ENCODE measurements at regions not wholly inside any gene's neighbourhood (a gene's known extent, or its start where the extent isn't known, plus 50 kb on each side); places are given as distances from the start of the nearest gene placed in this dataset.

DNA sequence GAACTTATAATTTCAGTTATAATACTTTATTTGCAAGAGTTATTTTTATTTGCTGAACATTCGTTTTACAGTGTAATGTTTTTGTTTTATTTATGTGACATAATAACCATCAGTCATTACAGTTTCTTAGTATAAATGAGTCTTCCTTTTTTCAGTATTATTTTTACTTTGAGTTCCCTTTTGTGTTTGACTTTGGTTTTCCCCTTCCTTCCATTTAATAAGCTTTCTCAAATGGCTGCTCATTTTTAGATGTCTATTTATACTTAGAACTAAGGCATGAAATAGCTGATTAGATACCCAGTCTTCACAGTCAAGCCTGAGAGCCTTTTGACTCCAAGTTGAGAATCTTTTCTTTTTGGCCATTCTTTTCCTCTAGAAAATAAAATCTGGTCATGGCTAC is 404.5 kb downstream of the LRFN5 start:
- TF ChIP-seq, protein P1, sequence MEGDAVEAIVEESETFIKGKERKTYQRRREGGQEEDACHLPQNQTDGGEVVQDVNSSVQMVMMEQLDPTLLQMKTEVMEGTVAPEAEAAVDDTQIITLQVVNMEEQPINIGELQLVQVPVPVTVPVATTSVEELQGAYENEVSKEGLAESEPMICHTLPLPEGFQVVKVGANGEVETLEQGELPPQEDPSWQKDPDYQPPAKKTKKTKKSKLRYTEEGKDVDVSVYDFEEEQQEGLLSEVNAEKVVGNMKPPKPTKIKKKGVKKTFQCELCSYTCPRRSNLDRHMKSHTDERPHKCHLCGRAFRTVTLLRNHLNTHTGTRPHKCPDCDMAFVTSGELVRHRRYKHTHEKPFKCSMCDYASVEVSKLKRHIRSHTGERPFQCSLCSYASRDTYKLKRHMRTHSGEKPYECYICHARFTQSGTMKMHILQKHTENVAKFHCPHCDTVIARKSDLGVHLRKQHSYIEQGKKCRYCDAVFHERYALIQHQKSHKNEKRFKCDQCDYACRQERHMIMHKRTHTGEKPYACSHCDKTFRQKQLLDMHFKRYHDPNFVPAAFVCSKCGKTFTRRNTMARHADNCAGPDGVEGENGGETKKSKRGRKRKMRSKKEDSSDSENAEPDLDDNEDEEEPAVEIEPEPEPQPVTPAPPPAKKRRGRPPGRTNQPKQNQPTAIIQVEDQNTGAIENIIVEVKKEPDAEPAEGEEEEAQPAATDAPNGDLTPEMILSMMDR (IDR thresholded peaks at IDR 0.05): no peak
- intact Hi-C loops (cut with micrococcal nuclease): loop anchor here (1.0 to 2.0 kb wide), 4 partner anchors 10 to 212 kb away; no protein-coding TSS in a partner anchor
- ATAC-seq (ENCODE audit: low read depth) (peak; percentile 58), DNase-seq (no peak)
- H3K36me3 Mint-ChIP-seq (ENCODE audit: low read depth): peaks cover 2% of the 10 kb centered on the region
- peak overlapping the region; percentile 79 for H3K27ac Mint-ChIP-seq
- peak overlapping the region; percentile 13 for H3K4me3 Mint-ChIP-seq
- no peaks in the 10 kb centered on the region for H3K9me3 Mint-ChIP-seq
- peaks cover 31% of the 10 kb centered on the region for H3K4me1 Mint-ChIP-seq
- ChIA-PET CTCF (no interaction called here), POLR2A (interaction anchor here (0.8 to 1.3 kb wide), 3 partner anchors 17 to 29 kb away, joined by 3 to 5 read pairs (median 3); no protein-coding TSS in a partner anchor)
- H3K27me3 Mint-ChIP-seq: no peaks in the 10 kb centered on the region

DNA sequence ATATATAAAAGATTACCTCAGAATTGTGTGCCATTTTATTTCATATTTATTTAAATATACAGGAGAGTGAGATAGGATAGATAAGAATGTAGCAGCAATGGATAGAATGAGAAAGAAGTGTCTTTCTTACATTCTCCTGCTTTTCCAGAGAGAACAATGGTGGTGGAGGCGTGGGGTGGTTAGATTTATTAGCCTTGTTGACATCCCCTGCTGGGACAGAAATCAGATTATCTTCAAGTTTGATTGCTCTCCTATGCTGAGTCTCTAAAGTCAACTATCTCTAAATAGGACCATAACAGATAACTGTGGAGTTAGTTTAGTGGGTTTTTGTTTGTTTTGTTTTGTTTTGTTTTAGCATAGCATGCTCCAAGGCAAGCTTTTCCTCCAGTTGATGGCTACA is 397.6 kb downstream of the LRFN5 start:
- intact Hi-C loops (cut with micrococcal nuclease): no loop called here
- H3K27ac Mint-ChIP-seq: no peak overlapping the region
- POLR2A ChIA-PET: no interaction called here
- H3K9me3 Mint-ChIP-seq: no peaks in the 10 kb centered on the region
- H3K4me1 Mint-ChIP-seq: no peaks in the 10 kb centered on the region
- H3K36me3 Mint-ChIP-seq (ENCODE audit: low read depth): no peaks in the 10 kb centered on the region
- TF ChIP-seq, protein P1 (IDR thresholded peaks at IDR 0.05): no peak
- DNase-seq (no peak), ATAC-seq (ENCODE audit: low read depth) (no peak)
- H3K4me3 Mint-ChIP-seq: no peak overlapping the region
- H3K27me3 Mint-ChIP-seq: no peaks in the 10 kb centered on the region
- CTCF ChIA-PET: no interaction called here

DNA sequence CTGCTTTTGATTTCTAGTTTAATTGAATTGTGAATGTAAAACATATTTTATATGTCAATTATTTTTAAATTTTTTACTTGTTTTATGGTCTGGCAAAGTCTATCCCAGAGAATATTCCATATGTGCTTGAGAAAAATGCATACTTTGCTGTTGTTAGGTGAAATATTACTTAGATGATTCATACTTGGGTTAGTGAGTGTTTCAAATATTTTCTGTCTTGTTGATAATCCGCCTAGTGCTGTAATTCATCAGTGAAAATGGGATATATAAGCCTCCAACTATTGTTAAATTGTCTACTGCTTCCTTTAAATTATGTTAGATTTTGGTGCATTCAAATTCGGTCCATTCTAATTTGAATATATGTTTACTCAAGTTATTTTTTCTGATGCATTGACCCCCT is 395.5 kb downstream of the LRFN5 start:
- Mint-ChIP-seq H3K36me3 (ENCODE audit: low read depth) (no peaks in the 10 kb centered on the region), H3K4me1 (no peaks in the 10 kb centered on the region), H3K4me3 (no peak overlapping the region), H3K27ac (no peak overlapping the region), H3K9me3 (no peaks in the 10 kb centered on the region), H3K27me3 (no peaks in the 10 kb centered on the region)
- ChIA-PET POLR2A (no interaction called here), CTCF (no interaction called here)
- intact Hi-C loops (cut with micrococcal nuclease): no loop called here
- TF ChIP-seq, protein P1 (IDR thresholded peaks at IDR 0.05): no peak
- ATAC-seq (ENCODE audit: low read depth) (no peak), DNase-seq (no peak)

DNA sequence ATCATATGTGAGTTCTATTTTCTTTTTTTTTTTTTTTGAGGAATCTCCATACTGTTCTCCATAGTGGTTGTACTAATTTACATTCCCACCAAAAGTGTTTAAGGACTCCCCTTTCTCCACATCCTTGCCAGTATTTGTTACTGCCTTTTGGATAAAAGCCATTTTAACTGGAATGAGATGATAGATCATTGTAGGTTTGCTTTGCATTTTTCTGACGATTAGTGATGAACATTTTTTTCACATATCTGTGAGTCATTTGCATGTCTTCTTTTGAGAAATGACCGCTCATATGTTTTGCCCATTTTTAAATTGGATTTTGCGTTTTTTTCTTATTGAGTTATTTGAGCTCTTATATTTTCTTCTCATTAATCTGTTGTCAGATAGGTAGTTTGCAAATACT is 394.8 kb downstream of the LRFN5 start:
- CTCF ChIA-PET: no interaction called here
- no peaks in the 10 kb centered on the region for H3K36me3 Mint-ChIP-seq (ENCODE audit: low read depth)
- no peak for DNase-seq
- H3K27ac Mint-ChIP-seq: no peak overlapping the region
- no peak for ATAC-seq (ENCODE audit: low read depth)
- H3K27me3 Mint-ChIP-seq: no peaks in the 10 kb centered on the region
- no peaks in the 10 kb centered on the region for H3K9me3 Mint-ChIP-seq
- H3K4me3 Mint-ChIP-seq: no peak overlapping the region
- no peaks in the 10 kb centered on the region for H3K4me1 Mint-ChIP-seq
- intact Hi-C loops (cut with micrococcal nuclease): no loop called here
- POLR2A ChIA-PET: no interaction called here
- TF ChIP-seq, protein P1 (IDR thresholded peaks at IDR 0.05): no peak

DNA sequence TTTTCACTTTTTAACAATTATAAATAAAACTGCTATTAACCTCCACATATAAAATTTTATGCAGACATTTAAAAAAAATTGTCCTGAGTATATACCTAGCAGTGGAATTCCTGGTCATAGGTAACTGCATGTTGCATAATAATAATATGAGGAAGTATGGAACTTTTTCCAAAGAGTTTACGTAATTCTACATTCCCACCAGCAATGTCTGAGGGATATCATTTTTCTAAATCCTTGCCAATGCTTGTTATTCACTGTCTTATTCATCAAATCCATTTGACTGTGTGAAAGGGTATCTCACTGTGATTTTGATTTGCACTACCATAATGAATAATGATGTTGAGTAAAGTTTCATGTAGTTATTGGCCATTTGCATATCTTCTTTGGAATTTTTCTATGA is 393.8 kb downstream of the LRFN5 start:
- no peak overlapping the region for H3K27ac Mint-ChIP-seq
- no peaks in the 10 kb centered on the region for H3K4me1 Mint-ChIP-seq
- POLR2A ChIA-PET: no interaction called here
- CTCF ChIA-PET: no interaction called here
- no peak for DNase-seq
- H3K4me3 Mint-ChIP-seq: no peak overlapping the region
- H3K27me3 Mint-ChIP-seq: no peaks in the 10 kb centered on the region
- H3K36me3 Mint-ChIP-seq (ENCODE audit: low read depth): no peaks in the 10 kb centered on the region
- TF ChIP-seq, protein P1 (IDR thresholded peaks at IDR 0.05): no peak
- H3K9me3 Mint-ChIP-seq: no peaks in the 10 kb centered on the region
- intact Hi-C loops (cut with micrococcal nuclease): no loop called here
- ATAC-seq (ENCODE audit: low read depth): no peak
